Central memory CD8-positive, alpha-beta T cell (primary cell): ENCODE measurements at regions not wholly inside any gene's neighbourhood (a gene's known extent, or its start where the extent isn't known, plus 50 kb on each side); places are given as distances from the start of the nearest gene placed in this dataset.
"Not testable (repeated sequence)": the region's sequence is repeated elsewhere in the genome, so short reads cannot be mapped to it uniquely, and the experiment has no call there.

ENCODE experiments used
- ATAC-seq: fragments of 150-1000 bp; cut with Tn5 transposase; replicated peaks from 2 replicates; pipeline ENCODE4 v1.10.0; 2022; ENCODE audit warnings: mild to moderate bottlenecking, moderate FRiP score, moderate number of reproducible peaks; ENCODE audit not compliant: poor library complexity, severe bottlenecking; ENCODE audit errors: extremely low read depth
- DNase-seq, 2 donors: peaks; one replicate each; pipeline ENCODE4 v3.0.0; 2021; ENCODE audit warnings: low spot score in 2 of 2
- H3K27ac Mint-ChIP-seq: one replicate; pipeline ENCODE4 v1.8.0; 2022; ENCODE audit warnings: low read depth, mild to moderate bottlenecking, moderate library complexity, mixed read lengths
- H3K27me3 Mint-ChIP-seq: one replicate; pipeline ENCODE4 v1.8.0; 2022; ENCODE audit warnings: mixed read lengths
- H3K36me3 Mint-ChIP-seq: one replicate; pipeline ENCODE4 v1.8.0; 2022; ENCODE audit warnings: mild to moderate bottlenecking, moderate library complexity, mixed read lengths; ENCODE audit not compliant: insufficient read depth
- H3K4me1 Mint-ChIP-seq: one replicate; pipeline ENCODE4 v1.8.0; 2022; ENCODE audit warnings: mixed read lengths
- H3K4me3 Mint-ChIP-seq: one replicate; pipeline ENCODE4 v1.8.0; 2022; ENCODE audit warnings: mild to moderate bottlenecking, moderate library complexity, mixed read lengths
- H3K9me3 Mint-ChIP-seq: one replicate; pipeline ENCODE4 v1.8.0; 2022; ENCODE audit warnings: mixed read lengths

GRCh38 chr5:156053056-156053455 is 273.9 kb upstream of the SGCD start:
- ATAC-seq: no peak
- no peak for DNase-seq
- Mint-ChIP-seq H3K36me3 (no peaks in the 10 kb centered on the region), H3K4me3 (no peak overlapping the region), H3K27ac (no peak overlapping the region), H3K27me3 (no peaks in the 10 kb centered on the region), H3K9me3 (peaks cover 4% of the 10 kb centered on the region), H3K4me1 (no peaks in the 10 kb centered on the region)

- H3K4me3 Mint-ChIP-seq: no peak overlapping the region
- no peaks in the 10 kb centered on the region for H3K4me1 Mint-ChIP-seq
- no peak overlapping the region for H3K27ac Mint-ChIP-seq
- DNase-seq (no peak), ATAC-seq (no peak)
- H3K9me3 Mint-ChIP-seq: peaks cover 23% of the 10 kb centered on the region
- no peaks in the 10 kb centered on the region for H3K36me3 Mint-ChIP-seq
- peaks cover 22% of the 10 kb centered on the region for H3K27me3 Mint-ChIP-seq
These were observed 250.1 kb upstream of the SGCD start for GRCh38 chr5:156076912-156077311.

GRCh38 chr5:156087577-156088110 is 239.3 kb upstream of the SGCD start:
- no peak for ATAC-seq
- H3K9me3 Mint-ChIP-seq: peaks cover 12% of the 10 kb centered on the region
- no peak for DNase-seq
- no peaks in the 10 kb centered on the region for H3K4me1 Mint-ChIP-seq
- H3K36me3 Mint-ChIP-seq: no peaks in the 10 kb centered on the region
- H3K4me3 Mint-ChIP-seq: no peak overlapping the region
- no peak overlapping the region for H3K27ac Mint-ChIP-seq
- H3K27me3 Mint-ChIP-seq: peaks cover 8% of the 10 kb centered on the region

DNA sequence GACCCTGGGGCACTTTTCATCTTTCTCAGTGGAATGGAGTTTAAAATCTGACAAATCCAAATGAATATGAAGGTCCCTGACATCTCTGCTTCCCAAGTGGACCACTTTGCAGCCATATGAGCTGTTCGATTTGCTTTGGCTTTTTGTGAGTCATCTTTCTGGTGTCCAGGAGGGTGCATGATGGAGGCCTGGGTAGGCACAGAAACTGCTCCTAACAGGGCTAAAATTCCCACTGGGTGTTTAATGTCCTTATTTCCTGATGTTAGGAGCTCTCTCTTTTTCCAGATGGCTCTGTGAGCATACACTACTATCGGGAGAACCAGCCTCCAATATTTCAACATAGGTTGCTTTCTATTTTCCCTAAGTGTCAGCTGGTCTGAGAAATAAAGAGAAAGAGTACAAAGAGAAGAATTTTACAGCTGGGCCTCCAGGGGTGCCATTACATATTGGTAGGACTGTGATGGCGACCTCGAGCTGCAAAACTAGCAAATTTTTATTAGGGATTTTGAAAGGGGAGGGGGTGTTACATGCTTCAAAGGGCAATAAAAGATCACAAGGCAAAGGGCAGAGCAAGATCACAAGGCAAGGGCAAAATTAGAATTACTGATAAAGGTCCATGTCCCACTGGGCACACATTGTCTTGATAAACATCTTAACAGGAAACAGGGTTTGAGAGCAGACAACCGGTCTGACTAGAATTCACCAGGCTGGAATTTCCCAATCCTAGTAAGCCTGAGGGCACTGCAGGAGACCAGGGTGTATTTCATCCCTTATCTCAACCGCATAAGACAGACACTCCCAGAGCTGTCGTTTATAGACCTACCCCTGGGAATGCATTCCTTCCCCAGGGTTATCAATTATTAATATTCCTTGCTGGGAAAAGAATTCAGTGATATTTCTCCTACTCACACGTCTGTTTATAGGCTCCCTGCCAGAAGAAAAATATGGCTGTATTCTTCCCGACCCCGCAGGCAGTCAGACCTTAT is 236.7 kb upstream of the SGCD start:
- not testable (repeated sequence) for H3K36me3 Mint-ChIP-seq, H3K4me1 Mint-ChIP-seq, ATAC-seq, H3K4me3 Mint-ChIP-seq, H3K27ac Mint-ChIP-seq, DNase-seq
- peaks cover 15% of the 10 kb centered on the region for H3K27me3 Mint-ChIP-seq
- H3K9me3 Mint-ChIP-seq: peaks cover 12% of the 10 kb centered on the region

GRCh38 chr5:156093024-156093423 is 233.9 kb upstream of the SGCD start:
- no peak for ATAC-seq

DNA sequence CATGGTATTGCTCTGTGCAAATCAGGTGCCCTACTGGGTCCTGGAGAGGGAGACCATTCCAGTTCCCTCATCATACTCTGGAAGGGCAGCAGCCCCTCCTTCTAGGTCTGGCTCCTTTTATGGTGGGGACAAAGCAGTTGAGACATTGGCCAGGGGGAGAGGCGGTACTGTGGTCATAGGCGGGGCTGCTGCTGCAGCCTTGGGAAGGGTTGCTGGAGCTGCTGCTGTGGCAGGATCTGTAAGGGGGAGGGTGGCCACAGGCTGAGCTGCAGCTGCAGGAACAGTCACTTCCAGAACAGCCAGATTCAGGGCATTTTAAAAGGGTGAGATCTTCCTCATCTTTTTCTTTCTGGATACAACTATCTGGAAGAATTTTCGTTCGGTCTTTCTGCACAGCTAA is 233.0 kb upstream of the SGCD start:
- no peak for DNase-seq
- Mint-ChIP-seq H3K4me3 (no peak overlapping the region), H3K27me3 (peaks cover 7% of the 10 kb centered on the region), H3K36me3 (peaks cover 2% of the 10 kb centered on the region), H3K4me1 (no peaks in the 10 kb centered on the region), H3K27ac (no peak overlapping the region), H3K9me3 (peaks cover 12% of the 10 kb centered on the region)
- ATAC-seq: no peak

More at GRCh38 chr5:156093024-156093423, 233.9 kb upstream of the SGCD start:
- Mint-ChIP-seq H3K36me3 (peaks cover 2% of the 10 kb centered on the region), H3K4me3 (no peak overlapping the region), H3K4me1 (no peaks in the 10 kb centered on the region), H3K9me3 (peaks cover 12% of the 10 kb centered on the region), H3K27me3 (peaks cover 7% of the 10 kb centered on the region), H3K27ac (no peak overlapping the region)
- no peak for DNase-seq

- no peak for ATAC-seq
- Mint-ChIP-seq H3K4me3 (no peak overlapping the region), H3K4me1 (no peaks in the 10 kb centered on the region), H3K27ac (no peak overlapping the region), H3K27me3 (peaks cover 7% of the 10 kb centered on the region), H3K9me3 (peaks cover 2% of the 10 kb centered on the region), H3K36me3 (peaks cover 2% of the 10 kb centered on the region)
- DNase-seq: no peak
These were observed 231.2 kb upstream of the SGCD start for GRCh38 chr5:156095709-156096241.

DNA sequence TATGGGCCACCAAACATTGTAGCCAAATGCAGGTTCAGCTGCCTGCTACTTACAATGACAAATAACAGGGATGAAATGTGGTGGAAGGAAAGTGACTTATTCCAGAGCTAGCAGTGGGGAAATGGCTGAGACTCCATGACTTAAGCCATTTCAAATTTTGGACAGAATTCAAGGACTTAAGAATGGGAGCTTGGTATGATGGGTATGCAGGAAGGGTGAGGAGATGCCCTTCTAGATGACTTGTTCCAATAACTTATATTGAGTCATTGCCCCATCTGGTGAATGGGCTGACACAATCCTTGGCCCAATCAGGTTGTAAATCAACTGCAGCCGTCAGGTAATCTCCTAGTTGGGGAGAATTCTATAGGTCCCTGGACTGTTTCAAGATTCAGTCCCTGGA is 230.7 kb upstream of the SGCD start:
- Mint-ChIP-seq H3K36me3 (peaks cover 2% of the 10 kb centered on the region), H3K27me3 (peaks cover 7% of the 10 kb centered on the region), H3K4me3 (no peak overlapping the region), H3K27ac (no peak overlapping the region), H3K9me3 (no peaks in the 10 kb centered on the region), H3K4me1 (no peaks in the 10 kb centered on the region)
- DNase-seq (no peak), ATAC-seq (no peak)

DNA sequence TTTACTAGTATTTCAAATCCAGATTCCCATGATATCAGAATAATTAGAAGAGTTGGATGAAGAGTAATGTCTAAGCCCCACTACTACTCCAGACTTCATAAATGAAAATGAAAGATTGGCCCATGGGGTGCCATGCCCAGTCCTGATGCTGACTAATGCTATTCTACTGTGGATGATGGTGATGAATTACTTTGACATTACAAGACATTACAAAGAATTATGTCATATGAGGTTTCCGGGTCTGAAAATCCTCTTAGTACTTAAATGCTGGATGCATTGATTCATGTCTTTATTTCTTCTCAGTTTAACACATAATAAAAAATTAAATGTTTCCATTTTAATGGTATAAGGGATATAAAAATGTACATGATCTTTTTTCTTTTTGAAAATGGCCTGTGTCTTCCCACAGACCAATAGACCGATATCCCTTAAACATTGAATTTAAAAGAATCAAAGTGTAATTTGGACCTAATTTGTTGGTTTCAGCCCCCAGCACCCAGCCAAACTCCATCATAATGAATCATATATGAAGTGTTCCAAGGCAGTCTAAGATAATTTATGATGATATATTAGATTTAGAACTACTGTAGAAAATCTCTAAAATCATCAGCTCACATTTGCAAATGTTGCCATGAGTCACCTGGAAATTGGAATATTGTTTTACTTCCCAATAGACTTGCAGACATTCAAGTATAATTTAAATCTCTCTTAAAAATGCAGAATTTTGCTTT is 223.6 kb upstream of the SGCD start:
- no peak overlapping the region for H3K27ac Mint-ChIP-seq
- ATAC-seq (no peak), DNase-seq (no peak)
- H3K4me1 Mint-ChIP-seq: no peaks in the 10 kb centered on the region
- no peaks in the 10 kb centered on the region for H3K27me3 Mint-ChIP-seq
- H3K9me3 Mint-ChIP-seq: no peaks in the 10 kb centered on the region
- H3K4me3 Mint-ChIP-seq: no peak overlapping the region
- peaks cover 1% of the 10 kb centered on the region for H3K36me3 Mint-ChIP-seq

GRCh38 chr5:156109317-156110023 is 217.5 kb upstream of the SGCD start:
- no peaks in the 10 kb centered on the region for H3K36me3 Mint-ChIP-seq
- no peaks in the 10 kb centered on the region for H3K9me3 Mint-ChIP-seq
- ATAC-seq (no peak), DNase-seq (no peak)
- no peaks in the 10 kb centered on the region for H3K4me1 Mint-ChIP-seq
- no peak overlapping the region for H3K4me3 Mint-ChIP-seq
- no peaks in the 10 kb centered on the region for H3K27me3 Mint-ChIP-seq
- H3K27ac Mint-ChIP-seq: no peak overlapping the region

DNA sequence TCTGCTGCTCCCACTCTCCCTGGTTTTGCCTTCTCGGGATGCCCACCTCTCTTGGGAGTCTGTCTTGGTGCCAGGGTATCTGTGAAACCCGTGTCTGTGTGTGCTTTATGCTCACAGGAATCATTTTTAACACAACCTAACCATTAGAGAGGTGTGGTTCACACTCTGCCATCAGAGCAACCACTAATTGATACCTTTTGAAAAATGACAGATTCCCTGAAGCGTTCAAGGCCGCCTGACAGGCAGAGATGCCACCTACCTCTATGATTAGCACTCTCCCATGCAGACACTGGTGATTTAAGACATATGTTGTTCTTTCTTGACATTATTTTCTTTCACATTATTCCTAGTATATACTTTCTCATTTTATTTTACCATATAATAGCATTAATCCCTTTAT is 207.3 kb upstream of the SGCD start:
- Mint-ChIP-seq H3K27me3 (peaks cover 38% of the 10 kb centered on the region), H3K4me1 (peaks cover 4% of the 10 kb centered on the region), H3K36me3 (no peaks in the 10 kb centered on the region), H3K4me3 (no peak overlapping the region), H3K27ac (no peak overlapping the region), H3K9me3 (no peaks in the 10 kb centered on the region)
- DNase-seq (no peak), ATAC-seq (peak; percentile 24)

GRCh38 chr5:156120777-156121176 is 206.2 kb upstream of the SGCD start:
- no peaks in the 10 kb centered on the region for H3K9me3 Mint-ChIP-seq
- no peak overlapping the region for H3K4me3 Mint-ChIP-seq
- no peak for ATAC-seq
- H3K27ac Mint-ChIP-seq: no peak overlapping the region
- no peak for DNase-seq
- peaks cover 2% of the 10 kb centered on the region for H3K36me3 Mint-ChIP-seq
- H3K27me3 Mint-ChIP-seq: peaks cover 37% of the 10 kb centered on the region
- peaks cover 4% of the 10 kb centered on the region for H3K4me1 Mint-ChIP-seq
